Lower leg skin (tissue), 3 donors: ENCODE measurements at regions not wholly inside any gene's neighbourhood (a gene's known extent, or its start where the extent isn't known, plus 50 kb on each side); places are given as distances from the start of the nearest gene placed in this dataset.

Experiments used
- CTCF ChIP-seq, 3 donors: fragments of 450-650 bp; IDR thresholded peaks; one replicate each; pipeline ENCODE4 v1.5.1; 2016; ENCODE audit warnings: antibody characterized with exemption in 3 of 3, mild to moderate bottlenecking in 3 of 3, moderate library complexity in 2 of 3
- POLR2A ChIP-seq, 2 donors: fragments of 450-650 bp; IDR thresholded peaks; one replicate each; pipeline ENCODE4 v1.6.1; 2016 to 2017; ENCODE audit warnings: antibody characterized with exemption in 2 of 2, mild to moderate bottlenecking in 1 of 2, moderate library complexity in 1 of 2

GRCh38 chr4:83205760-83206159 lies 78.8 kb downstream of the COQ2 start:
- TF ChIP-seq CTCF (IDR thresholded peaks at IDR 0.05) (no peak), POLR2A (IDR thresholded peaks at IDR 0.05) (no peak)
